ENCODE measurements at regions not wholly inside any gene's neighbourhood (a gene's known extent, or its start where the extent isn't known, plus 50 kb on each side); places are given as distances from the start of the nearest gene placed in this dataset.

DNA sequence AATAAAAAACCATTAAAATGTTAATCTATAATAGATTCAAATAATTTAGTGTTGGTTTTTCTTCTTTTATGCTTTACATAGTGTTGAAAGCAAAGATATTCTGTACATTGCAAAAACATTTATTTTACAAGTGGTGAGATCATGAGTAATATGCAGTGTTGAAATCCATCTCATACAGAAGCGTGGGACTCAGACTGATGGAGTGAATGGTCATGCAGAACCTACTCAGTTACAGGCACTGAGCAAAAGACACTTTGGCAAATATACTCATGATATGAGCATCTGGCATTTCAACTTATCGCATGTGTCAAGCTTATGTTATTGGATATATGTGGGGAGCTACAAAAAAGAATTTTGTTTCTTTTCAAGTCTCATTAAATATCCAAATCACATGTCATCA is 620.2 kb upstream of the NETO1 start:
- TF ChIP-seq CTCF (conservative IDR thresholded peaks at IDR 0.05; ENCODE audit: low read length) (no peak), EZH2phosphoT487 (IDR thresholded peaks at IDR 0.05; ENCODE audit: borderline replicate concordance) (no peak)

Measured in Loucy (cell line).